ENCODE measurements at regions not wholly inside any gene's neighbourhood (a gene's known extent, or its start where the extent isn't known, plus 50 kb on each side); places are given as distances from the start of the nearest gene placed in this dataset.

DNA sequence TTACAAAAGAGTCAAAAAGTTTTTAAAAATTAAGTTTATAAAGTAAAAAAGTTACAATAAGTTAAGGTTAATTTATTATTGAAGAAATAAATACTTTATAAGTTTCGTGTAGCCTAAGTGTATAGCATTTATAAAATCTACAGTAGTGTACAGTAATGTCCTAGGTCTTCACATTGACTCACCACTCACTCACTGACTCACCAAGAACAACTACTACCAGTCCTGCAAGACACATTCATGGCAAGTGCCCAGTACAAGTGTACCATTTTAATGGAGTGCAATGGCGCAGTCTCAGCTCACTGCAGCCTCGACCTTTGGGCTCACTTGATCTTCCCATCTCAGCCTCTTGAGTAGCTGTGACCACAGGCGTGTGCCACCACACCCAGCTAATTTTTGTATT lies 128.2 kb downstream of the GPX5 start:
- 89 to 91% methylated on average over 4 of the region's 4 CpGs for WGBS, 2 donors
- Histone ChIP-seq H3K4me1 (peaks cover 0 to 17% (median 3%) of the 10 kb centered on the region in 9 donors), H3K4me3 (no peak overlapping the region), H3K27ac (no peak overlapping the region), H3K27me3 (peaks cover 0 to 92% (median 58%) of the 10 kb centered on the region in 7 donors), H3K36me3 (no peaks in the 10 kb centered on the region), H3K9me3 (no peaks in the 10 kb centered on the region)
- DNase-seq (no peak), ATAC-seq (no peak)
- intact Hi-C loops (cut with DNase I): no loop called here
- TF ChIP-seq, protein P1, sequence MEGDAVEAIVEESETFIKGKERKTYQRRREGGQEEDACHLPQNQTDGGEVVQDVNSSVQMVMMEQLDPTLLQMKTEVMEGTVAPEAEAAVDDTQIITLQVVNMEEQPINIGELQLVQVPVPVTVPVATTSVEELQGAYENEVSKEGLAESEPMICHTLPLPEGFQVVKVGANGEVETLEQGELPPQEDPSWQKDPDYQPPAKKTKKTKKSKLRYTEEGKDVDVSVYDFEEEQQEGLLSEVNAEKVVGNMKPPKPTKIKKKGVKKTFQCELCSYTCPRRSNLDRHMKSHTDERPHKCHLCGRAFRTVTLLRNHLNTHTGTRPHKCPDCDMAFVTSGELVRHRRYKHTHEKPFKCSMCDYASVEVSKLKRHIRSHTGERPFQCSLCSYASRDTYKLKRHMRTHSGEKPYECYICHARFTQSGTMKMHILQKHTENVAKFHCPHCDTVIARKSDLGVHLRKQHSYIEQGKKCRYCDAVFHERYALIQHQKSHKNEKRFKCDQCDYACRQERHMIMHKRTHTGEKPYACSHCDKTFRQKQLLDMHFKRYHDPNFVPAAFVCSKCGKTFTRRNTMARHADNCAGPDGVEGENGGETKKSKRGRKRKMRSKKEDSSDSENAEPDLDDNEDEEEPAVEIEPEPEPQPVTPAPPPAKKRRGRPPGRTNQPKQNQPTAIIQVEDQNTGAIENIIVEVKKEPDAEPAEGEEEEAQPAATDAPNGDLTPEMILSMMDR (IDR thresholded peaks at IDR 0.05): no peak

DNA sequence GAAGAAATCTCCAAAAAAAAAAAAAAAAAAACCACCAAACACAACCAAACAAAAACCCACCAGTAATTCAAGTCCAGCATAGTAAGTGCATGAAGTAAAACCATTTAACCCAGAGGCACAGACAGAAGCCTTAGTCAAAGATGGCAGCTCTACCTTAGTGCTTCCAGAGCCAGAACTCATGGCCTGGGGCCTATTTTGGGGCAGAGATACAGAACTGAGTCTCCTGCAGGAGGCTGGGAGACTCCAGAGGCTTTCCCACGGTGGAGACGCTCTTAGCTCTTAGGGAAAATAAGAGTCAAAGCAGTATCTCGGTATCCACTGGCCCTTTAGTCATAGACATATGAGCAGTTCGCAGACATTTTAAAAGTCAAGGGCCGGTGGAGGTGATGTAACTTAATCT lies 129.5 kb downstream of the GPX5 start:
- WGBS, 2 donors: 83 to 85% methylated on average over 5 of the region's 5 CpGs
- peaks cover 0 to 92% (median 59%) of the 10 kb centered on the region in 7 donors for H3K27me3 ChIP-seq
- TF ChIP-seq, protein P1 (IDR thresholded peaks at IDR 0.05): no peak

DNA sequence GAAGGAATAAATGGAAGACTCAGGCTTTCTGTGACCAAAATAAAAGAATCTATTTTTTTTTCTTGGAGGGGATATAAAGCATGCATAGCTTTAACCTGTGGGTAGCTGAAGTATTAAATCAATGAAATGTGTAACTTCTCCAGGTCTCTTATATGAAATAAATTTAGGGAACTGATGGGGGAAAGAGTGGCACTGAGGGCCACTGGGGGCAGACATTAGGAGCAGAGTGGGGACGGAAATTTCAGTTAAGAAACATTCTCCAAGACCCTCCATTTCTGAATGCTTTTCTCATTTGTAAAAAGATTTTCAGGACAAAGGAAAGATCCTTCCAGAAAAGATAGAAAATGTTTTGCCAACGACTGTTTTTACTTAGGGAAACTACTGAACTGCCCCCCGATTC lies 131.0 kb downstream of the GPX5 start:
- no peaks in the 10 kb centered on the region for H3K36me3 ChIP-seq
- no peak for ATAC-seq
- WGBS, 2 donors: 29 to 35% methylated on average over 3 of the region's 3 CpGs
- intact Hi-C loops (cut with DNase I): no loop called here
- no peaks in the 10 kb centered on the region for H3K9me3 ChIP-seq
- H3K27me3 ChIP-seq: peaks cover 0 to 86% (median 58%) of the 10 kb centered on the region in 7 donors
- no peak overlapping the region for H3K4me3 ChIP-seq
- no peak for DNase-seq
- TF ChIP-seq, protein P1 (IDR thresholded peaks at IDR 0.05): no peak
- no peak overlapping the region for H3K27ac ChIP-seq
- peaks cover 0 to 21% (median 0%) of the 10 kb centered on the region in 9 donors for H3K4me1 ChIP-seq

More for the DNA sequence above, 129.5 kb downstream of the GPX5 start:
- ATAC-seq (no peak), DNase-seq (no peak)
- Histone ChIP-seq H3K4me1 (peaks cover 0 to 21% (median 0%) of the 10 kb centered on the region in 9 donors), H3K27ac (no peak overlapping the region), H3K36me3 (no peaks in the 10 kb centered on the region), H3K4me3 (no peak overlapping the region), H3K9me3 (no peaks in the 10 kb centered on the region)
- intact Hi-C loops (cut with DNase I): no loop called here

DNA sequence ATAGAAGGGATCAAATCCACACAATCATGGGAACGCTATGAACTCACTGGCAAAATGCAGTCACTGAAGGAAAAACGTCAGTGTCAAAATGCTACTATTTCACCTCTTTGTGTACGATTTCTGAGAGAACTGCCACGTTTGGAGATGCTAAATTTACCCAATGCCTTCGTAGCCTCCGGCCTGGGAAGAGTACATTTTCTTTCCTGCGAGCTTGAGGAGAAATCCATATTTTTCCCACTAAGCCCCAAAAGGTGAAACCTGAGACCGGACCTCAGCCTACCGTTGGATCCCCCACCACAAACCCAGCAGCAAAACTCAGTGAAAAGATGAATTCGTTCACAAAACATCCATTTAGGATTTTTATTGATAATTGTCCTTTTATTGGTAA lies 131.7 kb downstream of the GPX5 start:
- intact Hi-C loops (cut with DNase I): no loop called here

More for the DNA sequence above, 131.7 kb downstream of the GPX5 start:
- no peak overlapping the region for H3K27ac ChIP-seq
- 3 to 6% methylated on average over 10 of the region's 10 CpGs for WGBS, 2 donors
- ATAC-seq (no peak), DNase-seq (no peak)
- TF ChIP-seq, protein P1 (IDR thresholded peaks at IDR 0.05): no peak
- peaks cover 0 to 89% (median 58%) of the 10 kb centered on the region in 7 donors for H3K27me3 ChIP-seq
- H3K36me3 ChIP-seq: no peaks in the 10 kb centered on the region
- H3K4me1 ChIP-seq: peaks cover 0 to 21% (median 0%) of the 10 kb centered on the region in 9 donors
- no peaks in the 10 kb centered on the region for H3K9me3 ChIP-seq
- H3K4me3 ChIP-seq: peak overlapping the region in 9 of 10 donors; percentile 18 to 53 (median 41)

Measured in heart right ventricle (tissue), 16 donors.